DND-41 (cell line): ENCODE measurements at regions not wholly inside any gene's neighbourhood (a gene's known extent, or its start where the extent isn't known, plus 50 kb on each side); places are given as distances from the start of the nearest gene placed in this dataset.

Experiments
- ATAC-seq: fragments of 200-7000 bp; cut with Tn5 transposase; 3 replicates; pipeline ENCODE4 v1.9.1; 2021; ENCODE audit warnings: low read depth; ENCODE audit not compliant: insufficient read depth
- DNase-seq: peaks from one replicate; pipeline ENCODE4 v3.0.0-alpha.2; 2020
- H2AFZ ChIP-seq: 2 replicates; pipeline ENCODE4 v1.6.0; 2012; ENCODE audit warnings: low read depth, low read length
- H3K27ac ChIP-seq: 2 replicates; pipeline ENCODE4 v1.5.1; 2012; ENCODE audit warnings: low read length, inconsistent platforms
- H3K27me3 ChIP-seq: fragments of 200-600 bp; sonication (generic); 2 replicates; pipeline ENCODE4 v1.6.0; 2012; ENCODE audit warnings: low read length, mild to moderate bottlenecking, inconsistent platforms; ENCODE audit not compliant: insufficient read depth, poor library complexity
- H3K36me3 ChIP-seq: 2 replicates; pipeline ENCODE4 v1.5.1; 2012; ENCODE audit warnings: low read length, inconsistent platforms; ENCODE audit not compliant: insufficient read depth
- H3K4me1 ChIP-seq: 2 replicates; pipeline ENCODE4 v1.5.1; 2012; ENCODE audit warnings: mild to moderate bottlenecking, low read length; ENCODE audit not compliant: insufficient read depth
- H3K4me2 ChIP-seq: 2 replicates; pipeline ENCODE4 v1.6.0; 2012; ENCODE audit warnings: mild to moderate bottlenecking, moderate library complexity, low read length, inconsistent platforms; ENCODE audit not compliant: insufficient read depth
- H3K4me3 ChIP-seq, 2 experiments: fragments of 200-600 bp in 1 of 2; shearing (Covaris generic) in 1 of 2; 2 replicates each; pipeline ENCODE4 v1.5.1; 2012 to 2016; ENCODE audit warnings: inconsistent platforms in 2 of 2, low read length in 2 of 2, mild to moderate bottlenecking in 2 of 2, low read depth in 1 of 2, moderate library complexity in 1 of 2
- H3K79me2 ChIP-seq: 2 replicates; pipeline ENCODE4 v1.6.0; 2012; ENCODE audit warnings: low read length, inconsistent platforms; ENCODE audit not compliant: insufficient read depth
- H3K9ac ChIP-seq: 2 replicates; pipeline ENCODE4 v1.6.0; 2012; ENCODE audit warnings: low read depth, mild to moderate bottlenecking, inconsistent platforms, low read length, moderate library complexity
- H3K9me3 ChIP-seq: 2 replicates; pipeline ENCODE4 v1.5.1; 2012; ENCODE audit warnings: low read length, moderate library complexity, mild to moderate bottlenecking, inconsistent platforms; ENCODE audit not compliant: insufficient read depth, severe bottlenecking
- H4K20me1 ChIP-seq: 2 replicates; pipeline ENCODE4 v1.6.0; 2012; ENCODE audit warnings: low read length; ENCODE audit not compliant: insufficient read depth
- EZH2 ChIP-seq: IDR thresholded peaks from 3 replicates; pipeline ENCODE4 v1.6.1; 2012; ENCODE audit warnings: borderline replicate concordance, low read depth, mild to moderate bottlenecking, moderate library complexity, low read length, inconsistent platforms; ENCODE audit not compliant: severe bottlenecking
- TF ChIP-seq, protein P1 (sequence below): IDR thresholded peaks from 2 replicates; pipeline ENCODE4 v1.5.1; 2012; ENCODE audit warnings: borderline replicate concordance, low read length, moderate library complexity, mild to moderate bottlenecking; ENCODE audit not compliant: poor library complexity, severe bottlenecking; ENCODE audit errors: extremely low read depth

GRCh38 chr1:243944429-243945160, 94.6 kb upstream of the AKT3 start:
- H3K9ac ChIP-seq, result no peak overlapping the region
- no peak for TF ChIP-seq EZH2
- TF ChIP-seq, protein P1, sequence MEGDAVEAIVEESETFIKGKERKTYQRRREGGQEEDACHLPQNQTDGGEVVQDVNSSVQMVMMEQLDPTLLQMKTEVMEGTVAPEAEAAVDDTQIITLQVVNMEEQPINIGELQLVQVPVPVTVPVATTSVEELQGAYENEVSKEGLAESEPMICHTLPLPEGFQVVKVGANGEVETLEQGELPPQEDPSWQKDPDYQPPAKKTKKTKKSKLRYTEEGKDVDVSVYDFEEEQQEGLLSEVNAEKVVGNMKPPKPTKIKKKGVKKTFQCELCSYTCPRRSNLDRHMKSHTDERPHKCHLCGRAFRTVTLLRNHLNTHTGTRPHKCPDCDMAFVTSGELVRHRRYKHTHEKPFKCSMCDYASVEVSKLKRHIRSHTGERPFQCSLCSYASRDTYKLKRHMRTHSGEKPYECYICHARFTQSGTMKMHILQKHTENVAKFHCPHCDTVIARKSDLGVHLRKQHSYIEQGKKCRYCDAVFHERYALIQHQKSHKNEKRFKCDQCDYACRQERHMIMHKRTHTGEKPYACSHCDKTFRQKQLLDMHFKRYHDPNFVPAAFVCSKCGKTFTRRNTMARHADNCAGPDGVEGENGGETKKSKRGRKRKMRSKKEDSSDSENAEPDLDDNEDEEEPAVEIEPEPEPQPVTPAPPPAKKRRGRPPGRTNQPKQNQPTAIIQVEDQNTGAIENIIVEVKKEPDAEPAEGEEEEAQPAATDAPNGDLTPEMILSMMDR, result no peak
- H3K27ac ChIP-seq, result no peak overlapping the region
- H3K4me2 ChIP-seq, result no peak overlapping the region
- H3K27me3 ChIP-seq, result no peaks in the 10 kb centered on the region
- H2AFZ ChIP-seq, result no peak overlapping the region
- no peaks in the 10 kb centered on the region for H3K36me3 ChIP-seq
- no peak overlapping the region for H3K4me3 ChIP-seq
- H3K79me2 ChIP-seq, result no peaks in the 10 kb centered on the region
- no peak for DNase-seq
- H4K20me1 ChIP-seq, result no peaks in the 10 kb centered on the region
- no peak for ATAC-seq
- H3K9me3 ChIP-seq, result no peaks in the 10 kb centered on the region
- no peaks in the 10 kb centered on the region for H3K4me1 ChIP-seq

DNA sequence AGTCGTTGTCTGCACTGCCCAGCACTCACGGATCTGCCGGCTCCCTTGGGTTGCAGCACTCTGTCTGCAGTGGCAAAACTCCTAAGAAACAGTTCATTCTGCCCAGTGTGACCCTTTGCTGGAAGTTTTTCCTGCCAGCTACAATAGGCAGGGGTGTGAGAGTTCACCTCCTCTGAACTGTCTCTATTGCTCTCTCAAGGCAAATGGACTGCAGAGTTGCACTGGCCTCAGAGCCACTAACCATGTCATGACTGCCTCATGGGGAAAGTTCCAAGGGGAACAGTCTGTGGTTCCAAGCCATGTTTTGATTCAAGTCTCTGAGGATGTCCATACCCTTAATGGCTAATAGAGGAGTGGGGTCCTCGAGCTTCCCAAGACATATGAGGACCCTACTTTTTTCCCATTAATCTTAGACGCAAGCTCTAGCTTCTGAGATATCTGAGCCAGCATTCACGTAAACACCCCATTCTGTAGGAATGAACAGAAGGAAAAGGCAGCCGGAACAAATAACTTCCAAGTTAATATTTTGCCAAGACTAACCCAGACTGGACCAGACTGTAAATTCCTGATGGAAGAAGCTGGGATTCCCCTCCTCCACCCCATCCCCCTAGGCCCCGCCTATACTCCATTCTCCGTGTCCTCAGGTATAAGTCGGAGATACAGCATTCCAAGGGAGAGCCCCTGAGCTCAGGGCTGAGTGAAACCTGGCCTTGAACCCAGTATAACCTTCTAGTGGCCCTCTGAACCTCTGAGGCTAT, 93.8 kb upstream of the AKT3 start:
- H3K79me2 ChIP-seq, result no peaks in the 10 kb centered on the region

GRCh38 chr1:243942196-243943150, 92.4 kb upstream of the AKT3 start:
- Histone ChIP-seq H3K36me3 (no peaks in the 10 kb centered on the region), H3K4me3 (no peak overlapping the region), H3K27ac (no peak overlapping the region), H3K27me3 (no peaks in the 10 kb centered on the region), H2AFZ (no peak overlapping the region), H3K9ac (no peak overlapping the region), H3K4me2 (no peak overlapping the region), H3K79me2 (no peaks in the 10 kb centered on the region), H4K20me1 (no peaks in the 10 kb centered on the region), H3K9me3 (no peaks in the 10 kb centered on the region), H3K4me1 (no peaks in the 10 kb centered on the region)
- DNase-seq, result no peak
- ATAC-seq, result no peak
- no peak for TF ChIP-seq EZH2
- TF ChIP-seq, protein P1, result no peak

More for the DNA sequence above, 93.8 kb upstream of the AKT3 start:
- TF ChIP-seq, protein P1, result no peak
- TF ChIP-seq EZH2, result no peak
- Histone ChIP-seq H3K9ac (no peak overlapping the region), H3K36me3 (no peaks in the 10 kb centered on the region), H4K20me1 (no peaks in the 10 kb centered on the region), H3K27ac (no peak overlapping the region), H3K4me3 (no peak overlapping the region), H3K4me2 (no peak overlapping the region), H3K4me1 (no peaks in the 10 kb centered on the region), H3K27me3 (no peaks in the 10 kb centered on the region), H2AFZ (no peak overlapping the region), H3K9me3 (no peaks in the 10 kb centered on the region)
- no peak for ATAC-seq
- DNase-seq, result no peak
